ENCODE measurements at regions not wholly inside any gene's neighbourhood (a gene's known extent, or its start where the extent isn't known, plus 50 kb on each side); places are given as distances from the start of the nearest gene placed in this dataset.

DNA sequence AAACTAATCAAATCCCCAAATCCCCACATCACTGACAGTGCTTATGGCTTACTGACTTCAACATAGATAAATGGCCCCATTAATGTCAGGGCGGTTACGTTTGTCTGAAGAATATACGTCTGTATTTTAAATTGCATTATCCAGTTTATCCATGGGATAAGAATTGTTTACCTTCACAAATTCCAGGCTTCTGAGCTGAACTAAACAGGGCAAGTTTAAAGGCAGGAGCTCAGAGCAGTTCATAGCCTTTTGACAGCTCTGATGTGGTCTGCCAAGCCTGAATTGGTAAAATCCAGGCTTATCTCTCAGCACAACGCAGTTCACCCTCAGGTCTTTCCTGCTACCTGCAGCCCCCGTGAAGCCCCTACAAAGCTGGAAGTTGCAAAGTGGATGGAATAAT lies 79.5 kb upstream of the GREM2 start:
- TF ChIP-seq POLR2A (IDR thresholded peaks at IDR 0.05), result no peak
- TF ChIP-seq, protein P1, sequence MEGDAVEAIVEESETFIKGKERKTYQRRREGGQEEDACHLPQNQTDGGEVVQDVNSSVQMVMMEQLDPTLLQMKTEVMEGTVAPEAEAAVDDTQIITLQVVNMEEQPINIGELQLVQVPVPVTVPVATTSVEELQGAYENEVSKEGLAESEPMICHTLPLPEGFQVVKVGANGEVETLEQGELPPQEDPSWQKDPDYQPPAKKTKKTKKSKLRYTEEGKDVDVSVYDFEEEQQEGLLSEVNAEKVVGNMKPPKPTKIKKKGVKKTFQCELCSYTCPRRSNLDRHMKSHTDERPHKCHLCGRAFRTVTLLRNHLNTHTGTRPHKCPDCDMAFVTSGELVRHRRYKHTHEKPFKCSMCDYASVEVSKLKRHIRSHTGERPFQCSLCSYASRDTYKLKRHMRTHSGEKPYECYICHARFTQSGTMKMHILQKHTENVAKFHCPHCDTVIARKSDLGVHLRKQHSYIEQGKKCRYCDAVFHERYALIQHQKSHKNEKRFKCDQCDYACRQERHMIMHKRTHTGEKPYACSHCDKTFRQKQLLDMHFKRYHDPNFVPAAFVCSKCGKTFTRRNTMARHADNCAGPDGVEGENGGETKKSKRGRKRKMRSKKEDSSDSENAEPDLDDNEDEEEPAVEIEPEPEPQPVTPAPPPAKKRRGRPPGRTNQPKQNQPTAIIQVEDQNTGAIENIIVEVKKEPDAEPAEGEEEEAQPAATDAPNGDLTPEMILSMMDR (IDR thresholded peaks at IDR 0.05), result no peak

Measured in testis (tissue), 2 donors.